Loucy (cell line): ENCODE measurements at regions not wholly inside any gene's neighbourhood (a gene's known extent, or its start where the extent isn't known, plus 50 kb on each side); places are given as distances from the start of the nearest gene placed in this dataset.

Experiments
- EZH2phosphoT487 ChIP-seq: fragments of 200-600 bp; IDR thresholded peaks from 2 replicates; pipeline ENCODE4 v1.6.1; 2018; ENCODE audit warnings: antibody characterized with exemption, mild to moderate bottlenecking, moderate library complexity, borderline replicate concordance
- TF ChIP-seq, protein P1 (sequence below): fragments of 200-600 bp; sonication (generic); conservative IDR thresholded peaks from 2 replicates; pipeline ENCODE4 v1.5.1; 2014; ENCODE audit warnings: mild to moderate bottlenecking, antibody characterized with exemption, low read length

- TF ChIP-seq, protein P1, sequence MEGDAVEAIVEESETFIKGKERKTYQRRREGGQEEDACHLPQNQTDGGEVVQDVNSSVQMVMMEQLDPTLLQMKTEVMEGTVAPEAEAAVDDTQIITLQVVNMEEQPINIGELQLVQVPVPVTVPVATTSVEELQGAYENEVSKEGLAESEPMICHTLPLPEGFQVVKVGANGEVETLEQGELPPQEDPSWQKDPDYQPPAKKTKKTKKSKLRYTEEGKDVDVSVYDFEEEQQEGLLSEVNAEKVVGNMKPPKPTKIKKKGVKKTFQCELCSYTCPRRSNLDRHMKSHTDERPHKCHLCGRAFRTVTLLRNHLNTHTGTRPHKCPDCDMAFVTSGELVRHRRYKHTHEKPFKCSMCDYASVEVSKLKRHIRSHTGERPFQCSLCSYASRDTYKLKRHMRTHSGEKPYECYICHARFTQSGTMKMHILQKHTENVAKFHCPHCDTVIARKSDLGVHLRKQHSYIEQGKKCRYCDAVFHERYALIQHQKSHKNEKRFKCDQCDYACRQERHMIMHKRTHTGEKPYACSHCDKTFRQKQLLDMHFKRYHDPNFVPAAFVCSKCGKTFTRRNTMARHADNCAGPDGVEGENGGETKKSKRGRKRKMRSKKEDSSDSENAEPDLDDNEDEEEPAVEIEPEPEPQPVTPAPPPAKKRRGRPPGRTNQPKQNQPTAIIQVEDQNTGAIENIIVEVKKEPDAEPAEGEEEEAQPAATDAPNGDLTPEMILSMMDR, result no peak
- no peak for TF ChIP-seq EZH2phosphoT487
Observed at GRCh38 chr9:21661626-21662025, 140.8 kb upstream of the MTAP start.
